AG04449 (cell line): ENCODE measurements at regions not wholly inside any gene's neighbourhood (a gene's known extent, or its start where the extent isn't known, plus 50 kb on each side); places are given as distances from the start of the nearest gene placed in this dataset.
"Not testable (repeated sequence)": the region's sequence is repeated elsewhere in the genome, so short reads cannot be mapped to it uniquely, and the experiment has no call there.

Experiments used
- CTCF ChIA-PET: fragments of 350-600 bp; formaldehyde crosslinking; extraction: SDS; loops from one replicate; lab custom pipeline; 2021; ENCODE audit warnings: antibody characterized with exemption; lab: Yijun Ruan, JAX
- POLR2A ChIA-PET: fragments of 400-600, 350-600 bp; formaldehyde crosslinking; extraction: SDS; loops from one replicate; lab custom pipeline; 2020; ENCODE audit warnings: antibody characterized with exemption, inconsistent platforms; lab: Yijun Ruan, JAX
- DNase-seq: peaks from one replicate; pipeline ENCODE4 v3.0.0-alpha.2; 2010; ENCODE audit warnings: low read depth, low spot score
- H3K4me3 ChIP-seq: 2 replicates; pipeline ENCODE4 v1.5.1; 2011; ENCODE audit warnings: low read depth, mild to moderate bottlenecking, control low read depth, low read length
- CTCF ChIP-seq: IDR thresholded peaks from one replicate; pipeline ENCODE4 v1.5.1; 2011; ENCODE audit warnings: mild to moderate bottlenecking, moderate library complexity, low read length, control low read depth, inconsistent platforms; ENCODE audit not compliant: insufficient read depth; ENCODE audit errors: missing control alignments

DNA sequence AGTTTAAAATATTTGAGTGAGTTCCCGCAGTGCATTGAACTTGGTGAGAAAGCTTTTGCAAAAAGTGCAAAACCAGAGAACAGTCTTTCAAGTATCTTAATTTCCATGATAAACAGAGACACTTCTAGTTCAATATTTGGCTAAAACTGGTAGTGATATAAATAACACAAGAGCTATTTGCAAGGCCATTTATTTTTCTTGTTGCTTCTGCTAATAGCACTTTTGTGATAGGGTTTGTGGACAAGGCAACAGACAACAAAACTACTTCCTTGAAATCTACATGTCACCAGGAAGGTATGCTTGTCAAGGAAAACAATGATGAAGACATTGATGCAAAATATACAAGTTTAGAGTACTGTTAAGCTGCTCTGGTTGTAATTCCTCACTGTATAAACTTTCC, 1225.1 kb downstream of the OTOL1 start:
- no peak overlapping the region for H3K4me3 ChIP-seq
- DNase-seq, result no peak
- TF ChIP-seq CTCF, result no peak
- ChIA-PET CTCF (no interaction called here), POLR2A (no interaction called here)

GRCh38 chr3:162722337-162722736, 1225.7 kb downstream of the OTOL1 start:
- ChIA-PET POLR2A (no interaction called here), CTCF (no interaction called here)
- no peak overlapping the region for H3K4me3 ChIP-seq
- DNase-seq, result no peak
- no peak for TF ChIP-seq CTCF

- H3K4me3 ChIP-seq, DNase-seq, CTCF ChIA-PET, POLR2A ChIA-PET: not testable (repeated sequence)
Observed at GRCh38 chr3:162722796-162723195, 1226.2 kb downstream of the OTOL1 start.

DNA sequence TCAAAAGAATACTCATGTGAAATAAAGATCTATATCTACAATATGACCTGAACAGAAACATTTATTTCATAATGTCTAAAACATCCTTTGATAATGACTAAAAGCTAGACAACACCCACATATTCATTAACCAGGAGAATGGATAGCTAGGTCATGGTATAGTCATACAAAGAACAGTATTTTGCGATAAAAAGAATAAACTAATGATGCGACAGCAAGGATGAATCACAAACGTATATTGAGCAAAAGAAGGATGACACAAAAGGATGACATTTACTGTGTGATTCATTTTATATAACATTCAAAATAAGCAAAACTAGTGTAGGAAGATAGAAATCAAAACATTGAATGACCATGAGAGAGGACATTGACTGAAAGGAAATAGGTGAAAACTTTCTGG, 1233.1 kb downstream of the OTOL1 start:
- ChIA-PET CTCF (no interaction called here), POLR2A (no interaction called here)
- TF ChIP-seq CTCF, result no peak
- H3K4me3 ChIP-seq, result no peak overlapping the region
- DNase-seq, result peak; percentile 2

DNA sequence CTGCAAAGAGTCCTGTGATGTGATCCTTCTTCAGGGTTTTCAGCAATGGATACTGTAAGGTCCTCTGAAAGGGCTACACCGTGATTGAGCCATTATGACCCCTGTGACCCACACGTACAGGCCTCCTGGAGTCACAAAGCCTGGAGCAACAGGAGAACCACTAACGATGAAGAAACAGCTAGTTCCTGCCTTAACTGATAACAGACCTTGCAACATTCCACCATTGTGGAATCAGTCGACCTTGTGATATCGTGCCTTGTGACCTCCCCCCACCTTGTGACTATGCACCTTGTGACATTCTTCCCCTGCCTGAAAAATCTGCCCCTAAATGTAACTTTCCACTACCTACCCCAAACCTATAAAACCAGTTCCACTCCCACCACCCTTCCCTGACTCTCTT, 1235.4 kb downstream of the OTOL1 start:
- POLR2A ChIA-PET, H3K4me3 ChIP-seq, CTCF ChIA-PET, DNase-seq: not testable (repeated sequence)

DNA sequence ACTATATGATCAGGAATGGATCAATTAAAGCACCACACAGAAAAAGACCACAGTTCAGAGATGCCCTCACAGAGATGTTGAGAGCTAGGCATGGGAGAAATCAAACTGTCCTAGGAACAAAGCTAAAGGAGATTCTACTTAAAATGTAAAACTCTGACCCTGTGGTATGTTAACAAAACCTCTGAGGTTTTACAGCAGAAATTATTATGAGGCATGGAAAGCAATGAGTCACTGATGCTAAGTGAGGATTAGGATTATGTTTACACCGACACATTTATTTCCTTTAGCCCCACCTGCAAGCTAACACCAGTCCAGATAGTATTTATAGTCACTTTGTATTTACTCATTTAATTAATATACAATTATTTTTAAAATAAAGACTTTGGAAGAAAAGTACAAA, 1242.2 kb downstream of the OTOL1 start:
- peak; percentile 2 for DNase-seq
- ChIA-PET CTCF (no interaction called here), POLR2A (no interaction called here)
- no peak for TF ChIP-seq CTCF
- no peak overlapping the region for H3K4me3 ChIP-seq

DNA sequence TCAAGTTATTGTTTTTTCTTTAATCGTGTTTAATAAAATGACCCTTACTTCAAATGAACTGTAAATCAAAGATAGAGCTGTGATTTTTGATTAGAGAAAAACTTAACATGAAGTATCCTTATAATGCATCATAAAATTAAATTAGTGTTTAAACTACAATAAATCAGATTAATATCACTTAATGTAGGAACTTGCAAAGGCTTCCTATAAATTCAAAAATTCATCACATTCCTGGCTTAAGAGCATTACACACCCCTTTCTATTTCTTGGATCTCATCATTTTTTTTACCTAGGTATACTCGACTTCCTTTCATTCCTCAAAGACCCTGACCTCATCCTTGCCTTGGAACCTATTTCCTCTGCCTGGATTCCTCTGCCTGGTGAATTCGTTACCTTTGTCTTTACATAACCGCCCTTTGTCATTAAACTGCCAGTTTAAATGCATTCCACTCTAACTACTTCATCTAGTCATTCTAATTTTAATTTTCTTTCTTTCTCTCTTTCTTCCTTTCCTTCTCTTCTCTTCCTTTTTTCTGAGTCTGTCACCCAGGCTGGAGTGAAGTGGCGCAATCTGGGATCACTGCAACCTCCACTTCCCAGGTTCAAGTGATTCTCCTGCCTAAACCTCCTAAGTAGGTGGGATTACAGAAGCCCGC, 1244.5 kb downstream of the OTOL1 start:
- TF ChIP-seq CTCF, result no peak
- no peak overlapping the region for H3K4me3 ChIP-seq
- DNase-seq, result no peak
- CTCF ChIA-PET, result no interaction called here
- POLR2A ChIA-PET, result no interaction called here
